ENCODE measurements at regions not wholly inside any gene's neighbourhood (a gene's known extent, or its start where the extent isn't known, plus 50 kb on each side); places are given as distances from the start of the nearest gene placed in this dataset.

DNA sequence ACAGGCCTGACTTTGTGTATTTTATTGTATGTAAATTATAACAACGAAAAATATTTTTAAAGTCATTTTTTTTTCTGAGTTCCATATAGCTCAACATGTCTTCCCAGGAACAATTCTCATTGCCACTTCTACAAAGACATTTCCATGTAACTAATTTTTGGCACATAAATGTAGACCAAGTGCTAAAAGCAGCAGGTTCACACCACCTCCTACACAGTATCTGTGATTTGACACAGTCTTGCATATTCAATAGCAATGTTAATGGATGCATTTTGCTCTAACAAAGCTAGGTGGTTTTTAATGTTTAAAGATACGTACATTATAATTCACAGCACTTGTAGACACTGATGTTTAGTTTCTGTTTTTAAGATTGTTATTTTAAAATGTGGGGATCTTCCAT is 346.5 kb downstream of the GPAM start:
- no peak for DNase-seq (ENCODE audit: low spot score)
- TF ChIP-seq, protein P1, sequence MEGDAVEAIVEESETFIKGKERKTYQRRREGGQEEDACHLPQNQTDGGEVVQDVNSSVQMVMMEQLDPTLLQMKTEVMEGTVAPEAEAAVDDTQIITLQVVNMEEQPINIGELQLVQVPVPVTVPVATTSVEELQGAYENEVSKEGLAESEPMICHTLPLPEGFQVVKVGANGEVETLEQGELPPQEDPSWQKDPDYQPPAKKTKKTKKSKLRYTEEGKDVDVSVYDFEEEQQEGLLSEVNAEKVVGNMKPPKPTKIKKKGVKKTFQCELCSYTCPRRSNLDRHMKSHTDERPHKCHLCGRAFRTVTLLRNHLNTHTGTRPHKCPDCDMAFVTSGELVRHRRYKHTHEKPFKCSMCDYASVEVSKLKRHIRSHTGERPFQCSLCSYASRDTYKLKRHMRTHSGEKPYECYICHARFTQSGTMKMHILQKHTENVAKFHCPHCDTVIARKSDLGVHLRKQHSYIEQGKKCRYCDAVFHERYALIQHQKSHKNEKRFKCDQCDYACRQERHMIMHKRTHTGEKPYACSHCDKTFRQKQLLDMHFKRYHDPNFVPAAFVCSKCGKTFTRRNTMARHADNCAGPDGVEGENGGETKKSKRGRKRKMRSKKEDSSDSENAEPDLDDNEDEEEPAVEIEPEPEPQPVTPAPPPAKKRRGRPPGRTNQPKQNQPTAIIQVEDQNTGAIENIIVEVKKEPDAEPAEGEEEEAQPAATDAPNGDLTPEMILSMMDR (IDR thresholded peaks at IDR 0.05; ENCODE audit: extremely low read depth, missing control alignments) = no peak

- TF ChIP-seq, protein P1 (IDR thresholded peaks at IDR 0.05; ENCODE audit: extremely low read depth, missing control alignments) = no peak
- no peak for DNase-seq (ENCODE audit: low spot score)
Measured at GRCh38 chr10:111837985-111838384, 345.6 kb downstream of the GPAM start.

GRCh38 chr10:111840546-111840945 is 343.0 kb downstream of the GPAM start:
- no peak for DNase-seq (ENCODE audit: low spot score)
- TF ChIP-seq, protein P1 (IDR thresholded peaks at IDR 0.05; ENCODE audit: extremely low read depth, missing control alignments) = no peak

- TF ChIP-seq, protein P1 (IDR thresholded peaks at IDR 0.05; ENCODE audit: extremely low read depth, missing control alignments) = no peak
- DNase-seq (ENCODE audit: low spot score) = no peak
Measured at GRCh38 chr10:111852801-111853200, 330.8 kb downstream of the GPAM start.

DNA sequence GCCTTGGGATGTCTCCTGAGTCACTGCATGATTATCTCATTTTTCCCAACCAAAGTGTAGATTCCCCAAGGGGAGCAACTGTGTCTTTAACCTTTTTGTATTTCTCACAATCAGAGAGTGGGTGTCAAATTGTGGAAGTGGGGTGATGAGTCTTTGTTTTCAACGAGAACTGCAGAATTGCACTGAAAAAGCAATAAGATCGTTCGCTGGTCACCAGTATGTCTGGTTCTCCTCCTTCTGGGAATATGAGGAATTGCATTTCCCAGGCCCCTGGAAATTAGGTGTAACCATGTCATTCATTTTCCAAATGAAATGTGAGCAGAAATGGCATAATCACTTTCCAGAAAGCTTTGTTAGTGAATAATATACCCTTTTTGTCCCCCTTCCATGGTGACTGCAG is 326.9 kb downstream of the GPAM start:
- TF ChIP-seq, protein P1 (IDR thresholded peaks at IDR 0.05; ENCODE audit: extremely low read depth, missing control alignments) = no peak
- DNase-seq (ENCODE audit: low spot score) = no peak

GRCh38 chr10:111865550-111865949 is 318.0 kb downstream of the GPAM start:
- no peak for DNase-seq (ENCODE audit: low spot score)
- TF ChIP-seq, protein P1 (IDR thresholded peaks at IDR 0.05; ENCODE audit: extremely low read depth, missing control alignments) = no peak

DNA sequence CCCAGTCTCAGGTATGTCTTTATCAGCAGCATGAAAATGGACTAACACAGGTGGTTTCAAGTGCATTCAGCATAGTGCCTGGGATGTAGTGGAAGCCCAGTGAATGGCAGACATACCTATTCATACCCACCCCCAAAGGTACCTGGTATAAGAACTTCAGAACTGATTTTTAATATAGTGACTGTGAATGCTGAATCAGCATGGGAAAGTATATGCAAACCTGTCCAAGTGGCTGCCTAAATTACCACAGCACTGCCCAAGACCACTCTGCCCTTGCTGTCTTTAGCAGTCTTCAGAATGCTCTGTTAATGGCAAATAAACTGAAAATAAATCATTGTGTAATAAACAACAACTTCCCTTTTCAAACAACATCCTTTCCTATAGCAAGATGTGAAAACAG is 312.1 kb downstream of the GPAM start:
- TF ChIP-seq, protein P1 (IDR thresholded peaks at IDR 0.05; ENCODE audit: extremely low read depth, missing control alignments) = no peak
- DNase-seq (ENCODE audit: low spot score) = no peak

All from GM20000 (cell line).